HG03442 (cell line): ENCODE measurements at regions not wholly inside any gene's neighbourhood (a gene's known extent, or its start where the extent isn't known, plus 50 kb on each side); places are given as distances from the start of the nearest gene placed in this dataset.
"Not testable (repeated sequence)": the region's sequence is repeated elsewhere in the genome, so short reads cannot be mapped to it uniquely, and the experiment has no call there.

ENCODE experiments used
- ATAC-seq: cut with Tn5 transposase; IDR thresholded peaks from one replicate; pipeline ENCODE4 v1.9.1; 2021; ENCODE audit warnings: mild to moderate bottlenecking, moderate library complexity; ENCODE audit not compliant: unreplicated experiment

- no peak for ATAC-seq
These were observed 238.8 kb downstream of the EMX2 start for GRCh38 chr10:117781216-117781831.

- ATAC-seq: no peak
These were observed 239.7 kb downstream of the EMX2 start for GRCh38 chr10:117782276-117782675.

DNA sequence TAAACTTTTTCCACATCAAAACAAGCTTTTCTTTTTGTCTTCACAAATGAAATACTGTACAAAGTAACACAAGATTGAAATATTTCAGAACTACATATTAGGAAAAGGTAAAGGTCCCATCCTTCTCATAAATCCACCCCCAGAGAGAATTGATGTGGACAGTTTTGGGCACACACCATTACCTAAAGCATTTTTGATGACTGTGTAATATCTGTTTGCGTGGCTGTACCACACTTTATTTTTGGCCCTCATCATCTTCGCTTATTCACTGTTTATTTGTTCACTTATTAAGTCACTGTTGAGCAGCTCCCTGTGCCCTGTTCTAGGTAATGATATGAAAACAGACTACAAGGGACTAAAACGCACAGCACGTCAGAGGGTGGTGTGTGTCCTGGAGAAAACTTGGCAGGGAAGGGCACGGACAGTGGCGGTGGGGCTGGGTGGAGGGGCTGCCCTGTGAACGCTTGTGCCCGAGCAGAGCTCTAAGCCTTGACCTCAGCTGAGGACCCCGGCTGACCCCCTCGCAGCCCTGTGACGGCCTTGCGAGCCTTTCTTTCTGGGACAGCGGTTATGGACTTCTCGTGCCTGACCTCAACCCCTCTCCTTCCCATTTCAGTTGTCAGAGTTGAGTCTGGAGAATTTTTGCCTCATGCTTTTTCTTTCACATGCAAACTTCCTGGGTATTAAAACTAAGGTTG, 241.3 kb downstream of the EMX2 start:
- no peak for ATAC-seq

DNA sequence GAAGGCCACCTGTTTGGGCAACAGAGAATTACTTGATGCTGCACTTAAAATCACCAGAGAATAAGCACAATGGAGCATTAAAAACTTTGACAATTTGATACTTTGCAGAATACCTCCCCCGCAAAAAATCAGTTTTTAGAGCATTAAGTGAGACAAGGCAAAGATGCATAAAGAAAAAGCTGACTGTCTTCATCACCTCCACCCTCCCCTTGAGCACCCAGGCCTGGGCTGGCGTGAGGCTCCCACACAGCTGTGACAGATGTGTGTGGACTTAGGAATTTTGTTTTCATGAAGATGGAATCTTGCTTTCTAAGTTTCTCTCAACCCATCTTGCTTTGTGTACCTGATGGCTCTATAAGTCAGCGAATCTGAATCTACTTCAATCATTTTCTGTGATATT, 242.2 kb downstream of the EMX2 start:
- ATAC-seq: no peak

- no peak for ATAC-seq
These were observed 246.4 kb downstream of the EMX2 start for GRCh38 chr10:117788911-117789310.

DNA sequence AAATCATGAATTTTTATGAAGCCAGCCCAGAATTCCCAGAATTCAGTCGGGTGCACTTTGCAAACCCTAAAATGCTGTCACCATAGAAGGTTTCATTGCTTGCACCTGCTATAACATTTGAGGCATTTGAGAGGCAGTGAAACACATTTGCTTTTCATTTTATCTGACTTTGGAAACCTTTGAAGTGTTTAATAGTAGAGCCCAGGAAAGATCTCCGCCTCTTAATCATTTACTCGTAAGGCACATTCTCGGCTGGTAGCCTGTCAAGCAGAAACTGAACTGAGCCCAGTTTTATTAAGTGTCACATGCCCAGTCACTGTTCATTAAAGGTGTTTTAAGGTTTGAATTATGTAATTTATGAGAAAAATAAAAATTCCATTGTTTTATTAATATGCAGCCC, 247.6 kb downstream of the EMX2 start:
- no peak for ATAC-seq

- ATAC-seq: no peak
These were observed 248.1 kb downstream of the EMX2 start for GRCh38 chr10:117790621-117791020.

- ATAC-seq: no peak
These were observed 249.7 kb downstream of the EMX2 start for GRCh38 chr10:117792214-117792613.

DNA sequence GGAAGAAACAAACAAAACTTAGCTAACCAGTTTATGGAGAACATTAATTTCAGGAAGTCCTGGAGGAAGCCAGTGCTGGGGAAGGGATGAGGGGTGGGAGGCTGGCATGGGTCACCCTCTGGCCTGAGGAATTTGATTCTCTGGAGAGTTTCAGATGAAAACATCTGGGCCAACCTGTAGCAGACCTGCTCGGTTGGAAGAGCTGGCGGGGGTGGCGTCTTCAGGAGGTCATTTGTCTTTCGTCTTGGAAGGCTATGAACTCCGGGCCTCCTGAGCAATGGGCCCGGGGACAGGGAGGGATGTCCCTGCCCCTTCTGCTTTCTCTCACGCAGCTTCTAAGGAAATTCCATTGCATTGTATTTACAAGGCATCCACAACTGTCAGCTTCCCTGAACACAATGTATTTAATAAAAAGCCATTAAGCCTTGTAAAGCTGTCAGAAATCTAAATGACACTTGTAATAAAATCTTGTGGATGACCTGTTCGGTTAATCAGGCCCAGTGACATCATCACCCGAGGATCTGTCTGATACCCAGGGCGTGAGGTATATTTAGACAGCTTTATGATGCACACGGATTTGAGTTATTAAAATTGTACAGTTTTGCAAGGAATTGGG, 250.5 kb downstream of the RAB11FIP2 start:
- ATAC-seq: no peak

- no peak for ATAC-seq
These were observed 249.4 kb downstream of the RAB11FIP2 start for GRCh38 chr10:117797296-117797695.

GRCh38 chr10:117801691-117802090, 245.1 kb downstream of the RAB11FIP2 start:
- no peak for ATAC-seq

DNA sequence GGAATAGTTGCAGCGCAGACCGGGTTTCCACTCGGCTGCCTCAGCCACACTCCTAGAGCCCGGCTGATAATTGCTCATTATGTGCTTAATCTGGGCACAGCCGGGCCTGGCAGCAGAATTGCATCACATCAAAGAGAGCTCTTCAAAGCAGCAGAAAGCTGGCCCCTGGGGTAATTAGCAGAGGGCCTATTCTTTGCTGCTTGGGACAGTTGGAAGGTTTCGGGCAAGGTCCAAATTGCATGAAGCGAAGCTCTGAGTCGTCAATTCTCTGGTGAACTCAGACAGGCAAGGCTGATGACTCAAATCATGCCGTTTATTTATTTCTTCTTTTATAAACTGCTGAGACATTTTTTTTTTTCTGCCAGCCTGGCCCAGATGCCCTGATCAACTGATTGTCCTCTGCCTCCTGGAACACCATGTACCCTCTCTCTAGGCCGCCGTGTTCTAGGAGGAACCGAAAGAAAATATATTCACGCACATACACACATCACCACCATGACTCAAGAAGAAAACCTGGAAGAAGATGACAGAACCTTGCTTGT, 242.2 kb downstream of the RAB11FIP2 start:
- no peak for ATAC-seq

DNA sequence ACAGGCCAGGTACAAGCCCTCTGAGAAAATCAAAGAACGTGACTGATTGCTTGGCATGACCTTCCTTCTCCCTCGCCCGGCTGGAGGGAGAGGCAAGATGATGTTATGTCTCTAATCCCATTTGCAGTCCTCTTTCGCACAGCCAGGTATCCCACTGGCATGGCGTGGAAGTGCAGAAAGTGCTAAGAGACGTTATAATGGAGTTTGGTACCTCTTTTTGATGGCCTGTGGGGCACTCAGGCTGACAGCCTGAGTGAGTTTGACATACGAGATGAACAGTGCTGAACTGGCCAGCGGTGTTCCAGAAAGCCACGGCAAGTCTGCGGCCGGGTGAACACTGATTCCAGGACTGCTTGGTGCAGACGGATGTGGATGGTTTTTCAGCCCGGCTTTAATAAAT, 241.6 kb downstream of the RAB11FIP2 start:
- no peak for ATAC-seq

DNA sequence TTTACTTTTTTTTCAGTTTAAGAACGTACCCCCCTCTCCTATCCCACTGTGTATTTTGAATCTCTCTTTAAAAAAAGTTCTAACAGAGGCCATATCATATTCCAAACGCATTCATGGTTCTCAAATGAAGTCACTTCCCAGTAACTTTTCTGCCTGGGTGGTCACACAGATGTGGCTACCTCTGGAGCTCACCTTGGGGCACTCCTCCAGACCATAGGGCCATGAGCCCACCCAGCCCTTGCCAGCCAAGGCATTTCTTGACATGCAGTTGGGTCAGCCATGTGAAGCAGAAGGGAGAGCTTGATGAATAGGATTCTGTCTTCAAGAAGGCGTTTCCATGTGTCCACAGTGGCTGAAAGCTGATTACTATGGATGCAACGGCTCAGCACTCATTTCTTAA, 239.3 kb downstream of the RAB11FIP2 start:
- no peak for ATAC-seq

DNA sequence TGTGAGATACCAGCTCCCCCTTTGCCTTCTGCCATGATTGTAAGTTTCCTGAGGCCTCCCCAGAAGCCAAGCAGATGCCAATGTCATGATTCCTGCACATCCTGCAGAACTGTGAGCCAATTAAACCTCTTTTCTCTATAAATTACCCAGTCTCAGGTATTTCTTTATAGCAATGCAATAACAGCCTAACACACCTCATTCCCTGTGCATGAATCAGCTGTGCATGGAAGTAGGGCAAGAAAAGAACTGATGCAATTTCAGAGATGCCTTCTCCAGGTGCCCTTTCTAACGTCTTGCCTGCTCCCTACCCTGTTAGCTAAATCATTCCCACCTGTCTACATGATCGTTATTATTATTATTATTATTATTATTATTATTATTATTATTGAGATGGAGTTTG, 230.9 kb downstream of the RAB11FIP2 start:
- not testable (repeated sequence) for ATAC-seq

- ATAC-seq: no peak
These were observed 229.6 kb downstream of the RAB11FIP2 start for GRCh38 chr10:117817116-117817515.

- no peak for ATAC-seq
These were observed 228.0 kb downstream of the RAB11FIP2 start for GRCh38 chr10:117818721-117819120.

DNA sequence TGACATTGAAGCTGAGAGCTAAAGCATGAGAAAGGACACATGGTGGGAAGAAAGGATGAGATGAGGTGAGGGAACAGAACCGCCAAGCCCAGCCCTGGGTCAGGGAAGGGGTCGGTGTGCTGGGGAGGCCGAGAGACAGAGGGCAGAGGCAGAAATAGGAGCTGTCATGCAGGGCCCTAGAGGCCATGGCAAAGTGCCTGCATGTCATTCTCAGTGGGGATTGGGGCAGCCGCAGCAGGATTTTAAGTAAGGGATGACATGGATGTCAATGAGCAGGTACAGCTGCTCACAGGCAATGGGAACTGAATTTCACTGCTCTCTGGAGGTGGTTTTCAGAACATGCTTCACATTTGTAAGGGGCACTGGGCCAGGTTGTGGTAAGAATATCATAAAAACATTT, 227.4 kb downstream of the RAB11FIP2 start:
- no peak for ATAC-seq

DNA sequence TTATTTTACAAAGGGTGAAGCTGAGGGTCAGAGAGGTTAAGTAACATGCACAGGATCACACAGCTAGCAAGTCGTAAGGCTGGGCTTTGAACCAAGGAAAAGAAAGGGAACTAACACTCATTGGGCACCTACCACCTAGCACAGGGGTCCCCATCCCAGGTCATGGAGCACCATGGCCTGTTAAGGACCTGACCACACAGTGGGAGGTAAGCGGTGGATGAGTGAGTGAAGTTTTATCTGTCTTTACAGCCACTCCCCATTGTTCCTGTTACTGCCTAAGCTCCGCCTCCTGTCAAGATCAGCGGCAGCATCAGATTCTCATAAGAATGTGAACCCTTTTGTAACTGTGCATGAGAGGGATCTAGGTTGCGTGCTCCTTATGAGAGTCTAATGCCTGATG, 222.8 kb downstream of the RAB11FIP2 start:
- ATAC-seq: no peak

GRCh38 chr10:117830205-117830604, 216.5 kb downstream of the RAB11FIP2 start:
- ATAC-seq: no peak

DNA sequence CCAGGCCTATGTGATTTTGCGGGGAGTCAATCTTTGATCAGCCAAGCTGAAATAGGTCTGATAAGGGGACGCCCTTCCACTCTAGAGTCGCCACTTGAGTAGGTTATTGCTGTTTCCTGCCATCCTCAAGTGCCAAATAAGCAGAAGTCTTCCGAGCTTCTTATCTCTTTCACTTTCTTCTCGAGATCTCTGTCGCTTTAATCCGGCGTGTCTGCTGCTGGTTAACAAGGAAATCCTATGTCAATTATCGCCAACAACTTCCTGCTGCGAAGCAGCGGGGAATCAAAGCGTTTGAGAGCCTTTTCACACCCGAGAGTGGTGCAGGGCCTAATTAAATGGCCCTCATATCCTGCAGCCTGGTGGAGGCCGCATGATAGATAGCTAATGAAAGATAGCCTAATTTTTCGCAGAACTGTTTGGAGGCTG, 215.9 kb downstream of the RAB11FIP2 start:
- ATAC-seq: no peak
